ENCODE measurements at regions not wholly inside any gene's neighbourhood (a gene's known extent, or its start where the extent isn't known, plus 50 kb on each side); places are given as distances from the start of the nearest gene placed in this dataset.

GRCh38 chr2:16172324-16173175 lies 232.2 kb downstream of the MYCN start:
- intact Hi-C loops (cut with DNase I) = no loop called here
- Histone ChIP-seq H3K36me3 (no peaks in the 10 kb centered on the region), H3K27ac (no peak overlapping the region), H3K4me1 (no peaks in the 10 kb centered on the region), H3K27me3 (no peaks in the 10 kb centered on the region), H3K4me3 (no peak overlapping the region), H3K9me3 (no peaks in the 10 kb centered on the region)
- WGBS, 2 donors = 94 to 96% methylated on average over 8 of the region's 8 CpGs
- TF ChIP-seq POLR2A (IDR thresholded peaks at IDR 0.05) (no peak), EP300 (IDR thresholded peaks at IDR 0.05) (no peak), CTCF (IDR thresholded peaks at IDR 0.05) (no peak), POLR2AphosphoS5 (IDR thresholded peaks at IDR 0.05) (no peak)
- no peak for DNase-seq

GRCh38 chr2:16171425-16171920 lies 231.1 kb downstream of the MYCN start:
- Histone ChIP-seq H3K4me3 (no peak overlapping the region), H3K4me1 (no peaks in the 10 kb centered on the region), H3K27ac (no peak overlapping the region), H3K9me3 (no peaks in the 10 kb centered on the region), H3K27me3 (no peaks in the 10 kb centered on the region), H3K36me3 (no peaks in the 10 kb centered on the region)
- 89 to 90% methylated on average over 3 of the region's 3 CpGs for WGBS, 2 donors
- intact Hi-C loops (cut with DNase I) = no loop called here
- TF ChIP-seq CTCF (IDR thresholded peaks at IDR 0.05) (no peak), POLR2AphosphoS5 (IDR thresholded peaks at IDR 0.05) (no peak), EP300 (IDR thresholded peaks at IDR 0.05) (no peak), POLR2A (IDR thresholded peaks at IDR 0.05) (no peak)
- DNase-seq = no peak

- 92 to 94% methylated on average over 9 of the region's 9 CpGs for WGBS, 2 donors
- H3K36me3 ChIP-seq = no peaks in the 10 kb centered on the region
Observed at GRCh38 chr2:16170675-16171424, 230.5 kb downstream of the MYCN start.

GRCh38 chr2:16169381-16169960 lies 229.1 kb downstream of the MYCN start:
- intact Hi-C loops (cut with DNase I) = no loop called here
- H3K36me3 ChIP-seq = no peaks in the 10 kb centered on the region
- no peaks in the 10 kb centered on the region for H3K4me1 ChIP-seq
- H3K4me3 ChIP-seq = no peak overlapping the region
- no peaks in the 10 kb centered on the region for H3K9me3 ChIP-seq
- no peak for DNase-seq
- no peak overlapping the region for H3K27ac ChIP-seq
- H3K27me3 ChIP-seq = no peaks in the 10 kb centered on the region
- 86 to 87% methylated on average over 8 of the region's 8 CpGs for WGBS, 2 donors
- TF ChIP-seq CTCF (IDR thresholded peaks at IDR 0.05) (no peak), EP300 (IDR thresholded peaks at IDR 0.05) (no peak), POLR2A (IDR thresholded peaks at IDR 0.05) (no peak), POLR2AphosphoS5 (IDR thresholded peaks at IDR 0.05) (no peak)

More at GRCh38 chr2:16170675-16171424, 230.5 kb downstream of the MYCN start:
- no peak overlapping the region for H3K4me3 ChIP-seq
- intact Hi-C loops (cut with DNase I) = no loop called here
- H3K27me3 ChIP-seq = no peaks in the 10 kb centered on the region
- no peak for DNase-seq
- no peaks in the 10 kb centered on the region for H3K4me1 ChIP-seq
- H3K27ac ChIP-seq = no peak overlapping the region
- H3K9me3 ChIP-seq = no peaks in the 10 kb centered on the region
- no peak for TF ChIP-seq CTCF (IDR thresholded peaks at IDR 0.05)
- no peak for TF ChIP-seq POLR2A (IDR thresholded peaks at IDR 0.05)
- TF ChIP-seq EP300 (IDR thresholded peaks at IDR 0.05) = no peak
- no peak for TF ChIP-seq POLR2AphosphoS5 (IDR thresholded peaks at IDR 0.05)

Measured in sigmoid colon (tissue), 6 donors.